HG03432 (cell line): ENCODE measurements at regions not wholly inside any gene's neighbourhood (a gene's known extent, or its start where the extent isn't known, plus 50 kb on each side); places are given as distances from the start of the nearest gene placed in this dataset.

Source experiments
- ATAC-seq: cut with Tn5 transposase; IDR thresholded peaks from one replicate; pipeline ENCODE4 v1.9.1; 2021; ENCODE audit warnings: mild to moderate bottlenecking, moderate library complexity; ENCODE audit not compliant: unreplicated experiment

DNA sequence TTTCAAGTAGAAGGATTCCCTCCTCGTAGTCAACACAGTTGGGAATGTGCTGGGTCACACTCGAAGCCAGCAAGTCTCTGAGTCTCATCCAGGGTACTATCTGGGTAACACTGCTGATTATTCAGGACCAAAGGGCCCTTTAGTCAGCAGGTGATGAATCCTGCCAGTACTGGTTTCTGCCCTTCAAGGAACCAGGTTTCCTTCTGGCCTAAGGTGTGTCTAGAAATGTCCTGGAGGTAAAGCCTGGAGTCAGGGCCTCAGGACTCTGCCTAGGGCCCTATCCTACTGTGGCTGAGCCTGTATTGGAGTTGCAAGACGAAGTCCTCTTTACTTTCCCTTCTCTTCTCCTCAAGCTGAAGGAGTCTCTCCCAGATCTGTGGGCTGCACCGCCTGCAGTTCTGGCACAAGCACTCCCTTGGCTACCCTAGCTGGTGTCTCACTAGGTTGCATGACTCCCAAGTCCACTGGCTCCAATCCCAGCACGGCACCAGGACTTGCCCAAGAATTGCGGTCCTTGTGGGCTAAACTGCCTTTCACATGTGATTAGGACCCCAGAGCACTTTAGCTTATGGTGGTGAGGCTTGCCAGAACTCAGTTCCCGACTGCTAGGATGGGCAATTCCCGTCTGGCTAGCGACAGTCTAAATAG lies 193.7 kb upstream of the PDE3A start:
- no peak for ATAC-seq

DNA sequence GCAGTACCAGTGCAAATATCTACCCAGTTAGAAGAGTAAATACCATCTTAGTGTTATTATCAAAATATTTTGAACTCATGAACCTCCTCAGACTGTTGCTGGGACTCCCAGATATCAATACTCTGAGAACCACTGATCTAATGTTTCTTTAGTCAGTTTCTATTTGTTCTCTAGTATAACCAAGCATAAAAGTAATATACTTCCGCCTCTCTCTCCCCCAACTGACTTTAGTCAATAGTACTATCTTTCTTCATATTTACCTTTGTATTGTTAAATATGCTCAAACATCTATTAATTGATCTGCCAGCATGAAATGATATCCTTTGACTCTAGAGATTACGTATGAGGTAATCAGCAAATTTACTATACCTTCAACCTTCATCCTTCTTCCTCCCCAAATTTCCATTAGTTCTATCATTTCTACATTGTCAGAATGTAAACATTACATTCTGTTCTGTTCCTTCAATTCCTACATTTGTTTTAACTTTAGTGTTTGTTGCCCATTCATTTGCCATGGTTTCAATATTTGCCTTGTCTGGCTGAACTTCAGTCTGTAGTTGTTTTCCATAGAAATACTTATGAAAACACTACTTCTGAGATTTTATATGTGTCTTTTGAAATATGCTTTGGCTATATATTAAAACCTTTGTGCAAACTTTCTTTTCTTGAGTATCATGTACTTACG lies 192.5 kb upstream of the PDE3A start:
- no peak for ATAC-seq

DNA sequence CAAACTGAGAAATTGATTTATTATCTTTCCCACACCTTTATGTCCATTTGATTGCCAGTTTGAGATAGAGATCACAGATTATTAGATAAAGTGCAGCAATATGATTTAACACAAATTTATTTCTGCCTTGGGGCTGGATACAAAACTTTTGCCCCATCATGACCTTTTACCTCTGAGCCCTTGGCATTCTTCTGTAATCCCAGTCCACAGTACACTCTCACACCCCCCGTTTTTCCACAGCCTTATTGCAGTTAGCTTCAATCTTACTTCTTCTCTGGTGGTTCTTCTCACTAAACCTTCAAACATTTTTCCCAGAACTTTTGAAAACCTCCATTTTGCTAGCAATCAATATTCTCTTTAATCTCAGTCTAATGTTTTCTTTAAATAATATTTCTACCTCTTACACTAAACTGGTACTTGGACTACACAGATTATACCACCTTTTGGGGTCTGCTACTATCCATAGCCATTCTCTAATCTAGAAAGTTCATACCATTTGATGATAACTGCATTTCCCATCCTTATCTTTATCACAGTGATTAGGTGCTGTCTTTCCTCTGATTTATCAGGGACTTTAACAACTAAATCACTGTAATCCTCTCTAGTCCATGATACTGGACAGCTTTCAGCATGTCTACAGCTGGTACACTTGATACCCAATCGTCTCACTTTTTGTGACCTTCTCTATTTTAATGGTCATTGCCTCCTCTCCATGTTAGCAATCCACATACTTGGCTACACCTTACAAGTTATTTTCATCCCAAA lies 186.7 kb upstream of the PDE3A start:
- ATAC-seq: no peak

DNA sequence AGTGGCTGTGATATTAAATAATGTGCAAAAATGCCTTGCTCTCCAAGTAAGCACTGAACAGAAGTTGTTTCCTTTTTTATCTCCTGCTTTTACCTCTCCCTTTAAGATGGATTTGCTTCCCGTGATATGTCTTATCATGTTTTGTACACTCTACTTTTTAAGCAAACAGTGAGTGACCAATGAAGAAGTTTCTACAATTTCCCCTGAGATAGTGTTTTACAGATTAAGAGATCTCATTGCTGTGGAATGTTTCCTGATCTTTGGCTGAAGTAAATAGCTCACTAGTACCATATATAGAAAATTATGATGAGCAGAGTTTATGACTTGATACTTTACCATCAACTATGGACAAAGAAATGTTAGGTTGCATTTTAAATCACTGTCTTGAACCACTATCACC lies 184.8 kb upstream of the PDE3A start:
- ATAC-seq: no peak

DNA sequence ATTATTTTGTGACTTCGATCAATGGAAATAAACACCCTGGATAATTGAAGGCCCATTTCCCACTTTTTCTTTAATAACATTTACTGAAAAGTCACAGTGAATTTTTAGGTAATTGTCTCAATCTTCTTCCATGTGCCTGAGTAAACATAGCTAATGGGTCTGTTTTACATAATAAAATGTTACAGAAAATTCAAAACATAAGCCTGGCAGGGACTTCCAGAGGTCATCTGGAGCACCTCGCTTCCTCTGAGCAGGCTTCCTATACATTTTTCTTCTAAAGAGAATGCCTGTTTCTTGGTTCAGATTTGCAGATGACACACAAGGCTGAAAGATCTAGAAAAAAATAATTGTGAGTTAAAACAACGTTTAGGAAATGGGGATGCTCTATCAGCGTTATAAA lies 183.8 kb upstream of the PDE3A start:
- no peak for ATAC-seq

DNA sequence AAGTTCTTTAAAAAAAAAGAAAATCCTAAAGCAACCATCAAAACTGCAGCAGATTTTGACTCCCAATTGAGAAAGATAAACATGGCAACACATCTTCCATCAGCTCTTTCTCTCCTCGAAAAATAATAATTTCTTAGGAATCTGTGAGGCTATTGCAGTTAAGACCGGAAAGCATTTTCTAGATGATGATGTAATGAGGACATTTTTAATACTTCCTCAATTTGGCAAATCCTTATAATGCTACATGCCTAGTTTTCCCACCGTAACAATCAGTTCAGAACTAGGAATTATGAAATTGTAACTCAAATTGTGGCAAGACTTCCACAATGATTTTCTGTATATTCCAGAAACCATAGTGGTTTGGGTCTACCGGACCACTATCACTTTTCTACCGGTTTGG lies 180.9 kb upstream of the PDE3A start:
- ATAC-seq: no peak

DNA sequence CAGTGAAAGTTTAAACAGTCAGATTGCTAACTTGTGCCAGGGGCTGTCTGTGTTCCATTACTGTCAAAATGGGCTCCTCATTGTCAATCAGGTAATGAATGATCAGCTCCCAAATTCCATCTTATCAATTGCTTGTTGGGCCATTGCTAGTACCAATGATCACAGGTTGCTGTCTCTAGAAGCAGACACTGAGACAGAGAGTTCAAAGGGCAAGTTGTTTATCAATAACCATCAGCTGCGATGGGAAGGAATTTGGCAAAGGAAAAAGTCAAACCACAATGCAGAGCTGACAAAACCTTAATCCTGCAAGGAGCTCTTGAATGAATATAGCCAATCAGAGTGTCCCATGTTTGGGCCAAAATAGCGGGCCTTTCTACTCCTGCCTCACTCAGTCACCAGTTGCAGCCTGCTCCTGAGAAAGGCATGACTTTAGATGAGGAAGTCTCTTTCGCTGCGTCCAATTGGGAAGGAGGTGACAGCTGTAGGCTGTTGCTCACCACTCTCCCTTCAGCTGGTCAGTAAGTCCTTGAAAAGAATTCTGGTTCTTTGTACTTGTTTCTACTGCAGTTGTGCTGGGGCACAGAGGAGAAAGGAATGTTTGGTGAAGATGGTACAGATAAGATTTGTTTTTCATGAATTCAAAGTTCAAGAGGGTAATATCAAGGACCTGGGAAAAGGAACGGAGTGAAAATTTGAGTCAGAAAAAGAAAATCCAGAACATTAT lies 179.2 kb upstream of the PDE3A start:
- no peak for ATAC-seq

DNA sequence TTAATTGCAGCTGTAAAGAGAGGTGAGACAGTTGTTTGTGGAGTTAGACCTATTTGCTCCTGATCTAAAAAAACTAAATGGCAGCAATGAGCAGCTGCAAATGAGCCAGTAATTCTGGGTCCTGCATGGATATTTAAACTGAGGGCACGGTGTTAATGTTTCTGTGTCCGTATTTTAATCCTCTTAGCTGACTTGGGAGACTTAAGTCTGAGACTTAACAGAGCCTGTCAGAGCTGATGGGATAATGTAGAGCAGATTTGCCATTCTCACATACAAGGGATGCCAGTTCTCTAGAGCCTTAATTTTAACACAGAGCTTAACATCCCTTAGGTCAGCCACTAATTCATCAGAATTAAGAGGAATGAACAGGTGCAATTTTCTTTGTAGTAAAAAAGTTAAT lies 178.6 kb upstream of the PDE3A start:
- no peak for ATAC-seq

DNA sequence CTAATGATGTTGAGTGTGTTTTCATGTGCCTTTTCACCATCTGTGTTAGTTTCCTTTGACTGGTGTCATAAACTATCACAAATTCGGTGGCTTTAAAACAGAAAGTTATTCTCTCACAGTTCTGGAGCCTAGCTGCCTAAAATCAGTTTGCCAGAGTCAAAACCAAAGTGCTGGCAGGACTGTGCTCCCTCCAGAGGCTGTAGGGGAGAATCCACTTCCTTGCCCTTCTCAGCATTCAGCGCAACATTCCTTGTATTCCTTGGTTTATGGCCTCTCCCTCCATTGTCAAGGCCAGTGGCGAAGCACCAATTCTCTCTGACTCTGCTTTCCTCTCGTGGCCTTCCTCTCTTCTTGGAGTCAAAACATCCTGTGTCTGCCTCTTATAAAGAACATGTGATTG lies 174.2 kb upstream of the PDE3A start:
- no peak for ATAC-seq

DNA sequence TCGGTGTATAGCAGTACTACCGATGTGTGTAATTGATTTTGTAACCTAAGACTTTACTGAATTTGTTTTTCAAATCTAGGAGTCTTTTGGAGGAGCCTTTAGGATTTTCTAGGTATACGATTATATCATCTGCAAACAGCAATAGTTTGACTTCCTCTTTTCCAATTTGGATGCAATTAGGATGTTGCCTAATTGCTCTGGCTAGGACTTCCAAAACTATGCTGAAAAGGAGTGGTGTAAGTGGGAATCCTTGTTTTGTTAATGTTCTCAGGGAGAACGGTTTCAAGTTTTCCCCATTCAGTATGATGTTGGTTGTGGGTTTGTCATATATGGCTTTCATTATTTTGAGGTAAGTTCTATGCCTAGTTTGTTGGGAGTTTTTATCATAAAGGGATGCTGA lies 171.6 kb upstream of the PDE3A start:
- ATAC-seq: no peak

DNA sequence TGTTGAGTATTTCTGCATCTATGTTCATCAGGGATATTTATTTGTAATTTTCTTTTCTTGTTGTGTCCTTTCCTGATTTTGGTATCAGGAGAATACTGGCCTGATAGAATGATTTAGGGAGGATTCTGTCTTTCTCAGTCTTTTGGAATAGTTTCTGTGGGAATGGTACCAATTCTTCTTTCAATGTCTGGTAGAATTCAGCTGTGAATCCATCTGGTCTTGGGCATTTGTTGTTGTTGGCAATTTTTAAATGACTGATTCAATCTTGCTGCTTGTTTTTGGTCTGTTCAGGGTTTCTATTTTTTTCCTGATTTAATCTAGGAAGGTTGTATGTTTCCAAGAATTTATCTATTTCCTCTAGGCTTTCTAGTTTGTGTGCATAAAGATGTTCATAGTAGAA lies 170.9 kb upstream of the PDE3A start:
- no peak for ATAC-seq

DNA sequence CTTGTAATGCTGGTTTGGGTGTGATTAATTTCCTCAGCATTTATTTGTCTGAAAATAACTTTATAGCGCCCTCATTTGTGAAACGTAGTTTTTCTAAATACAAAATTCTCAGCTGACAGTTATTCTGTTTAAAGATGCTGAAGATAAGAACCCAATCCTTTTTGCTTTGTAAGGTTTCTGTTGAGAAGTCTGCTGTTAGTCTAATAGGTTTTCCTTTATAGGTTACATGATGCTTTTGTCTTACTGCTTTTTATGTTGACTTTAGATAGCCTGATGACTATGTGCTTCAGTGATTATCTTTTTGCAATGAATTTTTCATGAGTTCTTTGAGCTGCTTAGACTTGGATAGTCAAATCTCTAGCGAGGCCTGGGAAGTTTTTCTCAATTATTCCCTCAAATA lies 168.6 kb upstream of the PDE3A start:
- ATAC-seq: no peak

DNA sequence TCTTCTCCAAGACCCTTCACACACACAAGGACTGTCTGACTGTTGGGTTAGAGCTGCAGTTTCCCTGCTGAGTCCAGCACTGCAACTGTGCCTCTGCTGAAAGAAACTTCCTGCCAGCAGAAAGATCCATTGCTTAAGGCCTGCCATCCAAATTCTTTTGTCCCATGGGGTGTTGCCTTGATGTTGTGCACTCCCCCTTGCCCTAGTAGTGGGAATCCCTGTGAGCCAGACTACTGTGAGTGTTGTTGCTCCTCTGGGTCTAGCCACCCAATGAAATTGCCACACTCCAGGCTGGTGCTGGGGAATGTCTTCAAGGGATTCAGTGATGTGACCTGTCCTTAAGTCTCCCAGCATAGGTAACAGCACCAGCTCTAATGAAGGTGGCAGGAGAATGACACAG lies 166.6 kb upstream of the PDE3A start:
- no peak for ATAC-seq

DNA sequence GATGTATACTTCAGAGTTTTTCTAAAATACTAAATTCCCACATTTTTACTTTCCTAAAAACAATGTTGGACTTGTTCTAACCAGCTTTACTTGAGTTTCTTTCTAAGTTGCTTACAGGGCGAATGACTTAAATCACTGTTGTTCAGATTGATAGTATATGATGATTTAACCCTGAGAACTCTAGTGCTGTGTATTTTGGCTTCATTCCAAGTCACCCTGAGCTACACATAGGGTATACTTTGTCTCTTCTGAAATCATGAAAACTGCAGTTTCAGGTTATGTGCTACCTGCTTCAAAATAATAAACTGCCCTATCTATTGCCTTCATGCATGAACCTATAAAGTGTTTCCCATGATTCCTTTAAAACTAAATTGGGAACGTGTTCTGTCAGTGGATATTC lies 162.5 kb upstream of the PDE3A start:
- ATAC-seq: no peak

DNA sequence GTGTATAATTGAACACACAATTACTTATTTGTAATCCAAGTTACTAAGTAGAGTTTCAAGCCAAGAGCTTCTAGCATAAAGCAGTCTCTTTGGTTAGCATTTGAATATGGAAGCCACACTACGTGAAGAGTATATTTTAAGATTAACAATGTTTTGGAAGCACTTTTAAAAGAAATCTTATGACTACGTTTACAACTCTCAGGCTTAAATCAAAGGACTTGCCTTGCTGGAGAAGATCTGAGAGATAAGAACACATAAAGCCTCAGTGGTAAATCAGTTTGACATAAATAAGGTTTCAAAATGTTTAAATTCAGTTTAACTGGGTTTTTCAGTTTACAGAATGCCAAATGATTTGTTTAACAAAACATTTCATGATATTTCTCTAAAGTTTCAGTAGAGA lies 161.9 kb upstream of the PDE3A start:
- ATAC-seq: no peak

DNA sequence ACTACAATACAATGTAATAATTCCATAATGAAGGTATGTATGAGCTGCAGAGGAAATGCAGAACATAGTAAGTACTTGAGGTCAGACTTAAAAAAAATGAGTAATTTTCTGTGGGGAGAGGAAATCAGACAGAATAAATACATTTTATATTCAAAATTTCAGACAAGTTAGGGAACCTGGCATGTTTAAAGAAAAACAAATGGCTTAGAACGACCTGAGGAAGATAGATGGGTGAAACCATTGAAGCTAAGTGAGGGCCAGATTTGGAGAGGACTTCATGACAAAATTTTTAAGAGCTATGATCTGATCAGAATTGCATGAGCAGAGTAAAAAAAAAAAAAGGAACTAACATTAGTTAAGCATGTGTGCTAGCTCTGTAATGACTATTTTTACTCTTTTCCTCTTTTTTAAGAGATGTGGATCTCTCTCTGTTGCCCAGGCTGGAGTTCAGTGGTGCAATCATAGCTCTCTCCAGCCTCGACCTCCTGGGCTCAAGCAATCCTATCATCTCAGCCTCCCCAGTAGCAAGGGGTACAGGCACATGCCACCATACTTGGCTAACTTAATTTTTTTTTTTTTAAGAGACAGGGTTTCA lies 157.6 kb upstream of the PDE3A start:
- ATAC-seq: no peak

DNA sequence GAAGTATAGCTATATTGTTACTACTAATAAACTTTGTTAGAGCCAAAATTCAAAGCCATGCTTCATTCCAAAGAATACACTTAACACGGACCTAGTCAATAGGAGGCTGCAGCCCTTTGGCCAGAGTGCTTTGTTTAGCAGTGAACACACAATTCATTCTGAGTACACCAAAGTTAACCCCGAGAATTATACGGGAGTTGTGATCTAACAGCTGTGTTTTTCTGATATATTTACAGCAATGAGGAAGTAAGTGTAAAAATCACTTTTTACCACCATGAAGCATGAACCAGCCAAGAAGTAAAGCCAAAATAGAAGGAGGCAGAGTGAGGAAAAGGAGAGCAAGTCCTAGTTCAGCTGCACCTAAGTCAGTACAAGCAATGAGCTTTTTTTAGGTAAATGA lies 156.8 kb upstream of the PDE3A start:
- ATAC-seq: no peak

DNA sequence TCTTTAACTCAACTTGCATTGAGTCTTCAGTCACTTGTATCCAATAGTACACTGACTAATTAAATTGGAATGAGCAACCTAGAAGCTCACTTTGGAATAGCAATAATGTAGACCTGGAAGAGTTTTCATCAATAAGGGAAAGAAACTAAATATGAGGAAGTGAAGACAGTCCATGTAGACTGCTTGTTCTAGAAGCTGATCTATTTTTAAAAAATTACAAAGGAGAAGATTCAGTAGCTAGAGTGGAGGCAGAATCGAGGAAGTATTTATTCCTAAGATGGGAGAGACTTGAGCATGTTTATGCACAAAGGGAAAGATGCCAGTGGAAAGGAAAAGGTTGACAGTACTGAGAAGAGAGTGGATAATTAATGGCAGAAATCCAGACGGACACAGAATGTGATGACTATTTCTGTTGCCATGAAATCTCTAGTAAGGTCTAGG lies 156.3 kb upstream of the PDE3A start:
- no peak for ATAC-seq

DNA sequence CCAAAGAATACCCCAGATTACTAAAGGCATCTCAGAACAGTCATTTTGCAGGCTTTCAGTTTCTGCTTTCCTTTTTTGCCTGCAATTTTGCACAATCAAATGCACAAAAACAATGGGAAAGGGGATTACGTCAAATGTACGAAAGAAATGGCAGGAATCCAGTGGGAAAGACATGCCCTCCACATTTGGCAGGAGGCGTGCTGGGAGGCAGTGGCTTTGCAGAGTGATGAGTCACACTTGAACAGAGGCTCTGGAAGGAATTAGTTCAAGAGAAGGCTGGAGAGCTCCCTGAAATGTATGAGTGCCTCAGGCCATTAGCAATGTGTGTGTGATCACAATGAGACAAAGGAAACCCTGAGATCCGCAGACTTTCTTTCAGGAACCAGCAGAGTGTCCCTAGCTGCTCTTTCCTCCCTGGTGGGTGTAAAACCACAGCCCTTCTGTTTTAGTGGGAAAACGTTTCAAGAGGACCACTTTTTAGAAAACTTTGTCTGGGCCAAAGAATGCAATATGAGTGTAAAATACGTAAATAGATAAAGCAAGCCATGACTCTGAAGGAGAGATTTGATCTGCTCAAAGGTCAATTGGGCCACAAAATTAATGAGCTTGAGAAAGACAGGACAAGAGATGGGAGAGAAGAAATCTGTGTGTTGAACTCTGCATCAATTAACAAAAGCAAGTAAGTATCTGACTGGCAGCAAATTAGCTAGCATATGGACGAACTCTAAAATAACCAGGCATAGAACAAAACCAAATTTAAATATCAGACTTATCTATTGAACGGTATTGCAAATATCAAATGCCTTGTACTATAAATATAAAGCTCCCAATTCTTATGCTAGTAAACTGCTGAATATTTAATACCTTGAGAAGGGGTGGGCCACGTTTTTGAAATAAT lies 155.4 kb upstream of the PDE3A start:
- no peak for ATAC-seq
